ENCODE measurements at regions not wholly inside any gene's neighbourhood (a gene's known extent, or its start where the extent isn't known, plus 50 kb on each side); places are given as distances from the start of the nearest gene placed in this dataset.

GRCh38 chr12:124682425-124683151 lies 115.2 kb upstream of the NCOR2 start:
- TF ChIP-seq POLR2AphosphoS5 (IDR thresholded peaks at IDR 0.05; ENCODE audit: low read depth) (no peak), CTCF (IDR thresholded peaks at IDR 0.05; ENCODE audit: insufficient read depth, low read length) (no peak), SPI1 (IDR thresholded peaks at IDR 0.05; ENCODE audit: borderline replicate concordance, low read depth) (no peak), GABPA (IDR thresholded peaks at IDR 0.05; ENCODE audit: low read depth) (no peak)
- TF ChIP-seq, protein P1, sequence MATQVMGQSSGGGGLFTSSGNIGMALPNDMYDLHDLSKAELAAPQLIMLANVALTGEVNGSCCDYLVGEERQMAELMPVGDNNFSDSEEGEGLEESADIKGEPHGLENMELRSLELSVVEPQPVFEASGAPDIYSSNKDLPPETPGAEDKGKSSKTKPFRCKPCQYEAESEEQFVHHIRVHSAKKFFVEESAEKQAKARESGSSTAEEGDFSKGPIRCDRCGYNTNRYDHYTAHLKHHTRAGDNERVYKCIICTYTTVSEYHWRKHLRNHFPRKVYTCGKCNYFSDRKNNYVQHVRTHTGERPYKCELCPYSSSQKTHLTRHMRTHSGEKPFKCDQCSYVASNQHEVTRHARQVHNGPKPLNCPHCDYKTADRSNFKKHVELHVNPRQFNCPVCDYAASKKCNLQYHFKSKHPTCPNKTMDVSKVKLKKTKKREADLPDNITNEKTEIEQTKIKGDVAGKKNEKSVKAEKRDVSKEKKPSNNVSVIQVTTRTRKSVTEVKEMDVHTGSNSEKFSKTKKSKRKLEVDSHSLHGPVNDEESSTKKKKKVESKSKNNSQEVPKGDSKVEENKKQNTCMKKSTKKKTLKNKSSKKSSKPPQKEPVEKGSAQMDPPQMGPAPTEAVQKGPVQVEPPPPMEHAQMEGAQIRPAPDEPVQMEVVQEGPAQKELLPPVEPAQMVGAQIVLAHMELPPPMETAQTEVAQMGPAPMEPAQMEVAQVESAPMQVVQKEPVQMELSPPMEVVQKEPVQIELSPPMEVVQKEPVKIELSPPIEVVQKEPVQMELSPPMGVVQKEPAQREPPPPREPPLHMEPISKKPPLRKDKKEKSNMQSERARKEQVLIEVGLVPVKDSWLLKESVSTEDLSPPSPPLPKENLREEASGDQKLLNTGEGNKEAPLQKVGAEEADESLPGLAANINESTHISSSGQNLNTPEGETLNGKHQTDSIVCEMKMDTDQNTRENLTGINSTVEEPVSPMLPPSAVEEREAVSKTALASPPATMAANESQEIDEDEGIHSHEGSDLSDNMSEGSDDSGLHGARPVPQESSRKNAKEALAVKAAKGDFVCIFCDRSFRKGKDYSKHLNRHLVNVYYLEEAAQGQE (IDR thresholded peaks at IDR 0.05; ENCODE audit: insufficient replicate concordance, low read depth), result no peak

DNA sequence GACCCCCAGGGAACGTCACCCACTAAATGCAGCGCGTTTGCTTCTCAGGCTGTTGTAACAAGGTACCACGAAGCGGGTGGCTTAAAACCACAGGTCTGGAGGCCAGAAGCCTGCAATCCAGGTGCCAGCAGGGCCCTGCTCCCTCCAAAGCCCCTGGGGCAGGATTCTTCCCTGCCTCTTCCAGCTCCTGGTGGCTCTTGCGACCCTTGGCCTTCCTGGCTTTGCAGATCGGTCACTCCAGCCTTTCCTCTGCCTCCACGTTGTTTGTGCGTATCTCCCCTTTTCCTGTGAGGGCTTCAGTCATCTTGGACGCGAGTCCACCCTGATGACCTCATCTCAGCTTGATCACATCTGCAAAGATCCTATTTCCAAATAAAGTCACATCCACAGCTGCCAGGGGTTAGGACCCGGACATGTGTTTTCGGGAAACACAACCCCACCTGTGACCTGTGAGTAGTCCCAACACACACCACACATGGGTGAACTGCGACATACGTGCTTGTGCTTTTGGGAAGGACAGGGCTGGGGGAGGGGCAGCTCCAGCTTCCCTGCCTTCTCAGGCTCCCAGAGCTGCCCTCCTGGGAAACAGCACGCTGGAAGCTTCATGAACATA lies 114.5 kb upstream of the NCOR2 start:
- no peak for DNase-seq (ENCODE audit: low read depth in 1 of 2, low spot score in 1 of 2)
- TF ChIP-seq CTCF (IDR thresholded peaks at IDR 0.05; ENCODE audit: insufficient read depth, low read length) (no peak), SPI1 (IDR thresholded peaks at IDR 0.05; ENCODE audit: borderline replicate concordance, low read depth) (no peak), POLR2AphosphoS5 (IDR thresholded peaks at IDR 0.05; ENCODE audit: low read depth) (no peak), GABPA (IDR thresholded peaks at IDR 0.05; ENCODE audit: low read depth) (no peak)
- TF ChIP-seq, protein P1 (IDR thresholded peaks at IDR 0.05; ENCODE audit: insufficient replicate concordance, low read depth), result no peak
- no peaks in the 10 kb centered on the region for H3K27me3 ChIP-seq (ENCODE audit: insufficient read depth, poor library complexity, severe bottlenecking)
- no peak overlapping the region for H3K4me3 ChIP-seq (replicated peaks; ENCODE audit: insufficient read depth, low read length)
- 0 out of 2 replicates have a peak overlapping the region, but pooled peaks have one; percentile 15 for H3K27ac ChIP-seq (replicated peaks)

More at GRCh38 chr12:124682425-124683151, 115.2 kb upstream of the NCOR2 start:
- Histone ChIP-seq H3K27ac (replicated peaks) (peak overlapping the region; percentile 22; the same call in 1 of the 2 replicates), H3K4me3 (replicated peaks; ENCODE audit: insufficient read depth, low read length) (no peak overlapping the region), H3K27me3 (ENCODE audit: insufficient read depth, poor library complexity, severe bottlenecking) (no peaks in the 10 kb centered on the region)
- peak in 1 of 2 experiments; percentile 20 for DNase-seq (ENCODE audit: low read depth in 1 of 2, low spot score in 1 of 2)

GRCh38 chr12:124680863-124681778 lies 113.7 kb upstream of the NCOR2 start:
- H3K4me3 ChIP-seq (replicated peaks; ENCODE audit: insufficient read depth, low read length), result no peak overlapping the region
- 0 out of 2 replicates have a peak overlapping the region, but pooled peaks have one; percentile 15 for H3K27ac ChIP-seq (replicated peaks)
- TF ChIP-seq, protein P1 (IDR thresholded peaks at IDR 0.05; ENCODE audit: insufficient replicate concordance, low read depth), result no peak
- TF ChIP-seq GABPA (IDR thresholded peaks at IDR 0.05; ENCODE audit: low read depth), result no peak
- peak; percentile 20 for TF ChIP-seq CTCF (IDR thresholded peaks at IDR 0.05; ENCODE audit: insufficient read depth, low read length)
- TF ChIP-seq SPI1 (IDR thresholded peaks at IDR 0.05; ENCODE audit: borderline replicate concordance, low read depth), result peak; percentile 91
- TF ChIP-seq POLR2AphosphoS5 (IDR thresholded peaks at IDR 0.05; ENCODE audit: low read depth), result peak; percentile 28; the same call in 1 of the 2 replicates
- peak; percentile 74 to 90 for DNase-seq (ENCODE audit: low read depth in 1 of 2, low spot score in 1 of 2)
- H3K27me3 ChIP-seq (ENCODE audit: insufficient read depth, poor library complexity, severe bottlenecking), result no peaks in the 10 kb centered on the region
